Activated CD4-positive, alpha-beta memory T cell treated with anti-CD3 and anti-CD28 coated beads, Interleukin-2, amount 10 ng/mL, durations not matched to agents 7 days and 5 days (primary cell): ENCODE measurements at regions not wholly inside any gene's neighbourhood (a gene's known extent, or its start where the extent isn't known, plus 50 kb on each side); places are given as distances from the start of the nearest gene placed in this dataset.

Source experiments
- CTCF ChIA-PET: fragments of 350-600 bp; sonication (Branson Sonifier 250); formaldehyde crosslinking; loops from one replicate; lab custom pipeline; 2021; ENCODE audit warnings: antibody characterized with exemption, inconsistent platforms; lab: Charles Lee
- POLR2A ChIA-PET: fragments of 350-600 bp; sonication (Branson Sonifier 250); formaldehyde crosslinking; loops from one replicate; lab custom pipeline; 2021; ENCODE audit warnings: antibody characterized with exemption; lab: Charles Lee
- DNase-seq: peaks from one replicate; pipeline ENCODE4 v3.0.0-alpha.2; 2020
- H3K27ac Mint-ChIP-seq: one replicate; pipeline ENCODE4 v1.8.0; 2021; ENCODE audit warnings: mild to moderate bottlenecking, mixed read lengths
- H3K27me3 Mint-ChIP-seq: one replicate; pipeline ENCODE4 v1.8.0; 2021; ENCODE audit warnings: mixed read lengths
- H3K36me3 Mint-ChIP-seq: one replicate; pipeline ENCODE4 v1.8.0; 2021; ENCODE audit warnings: low read depth, mixed read lengths
- H3K4me1 Mint-ChIP-seq: one replicate; pipeline ENCODE4 v1.8.0; 2021; ENCODE audit warnings: mixed read lengths
- H3K4me3 Mint-ChIP-seq: one replicate; pipeline ENCODE4 v1.8.0; 2021; ENCODE audit warnings: mild to moderate bottlenecking, mixed read lengths
- H3K9me3 Mint-ChIP-seq: one replicate; pipeline ENCODE4 v1.8.0; 2021; ENCODE audit warnings: mixed read lengths

DNA sequence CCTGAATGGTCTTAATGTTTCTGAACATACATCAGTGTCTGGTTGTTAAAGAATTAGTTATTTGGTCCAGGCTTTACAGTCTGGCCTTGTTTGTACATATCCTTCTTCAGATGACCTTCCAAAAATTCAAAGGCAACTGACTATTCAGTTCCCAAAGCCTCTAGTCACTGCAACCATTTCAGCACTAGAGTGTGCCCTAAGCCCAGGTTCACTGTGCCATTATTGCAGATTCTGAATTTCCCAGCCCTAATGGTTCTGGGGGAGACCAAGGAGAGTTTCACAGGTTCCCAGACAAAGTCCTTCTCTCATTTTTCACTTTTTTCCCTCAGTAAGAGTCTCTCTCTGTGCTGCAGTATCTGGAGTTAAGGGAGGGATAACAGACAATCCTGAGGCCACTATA lies 235.8 kb downstream of the TRAM1L1 start:
- CTCF ChIA-PET: no interaction called here
- Mint-ChIP-seq H3K9me3 (peaks cover 7% of the 10 kb centered on the region), H3K27me3 (no peaks in the 10 kb centered on the region), H3K36me3 (no peaks in the 10 kb centered on the region), H3K27ac (no peak overlapping the region), H3K4me3 (no peak overlapping the region), H3K4me1 (no peaks in the 10 kb centered on the region)
- POLR2A ChIA-PET: no interaction called here
- no peak for DNase-seq

DNA sequence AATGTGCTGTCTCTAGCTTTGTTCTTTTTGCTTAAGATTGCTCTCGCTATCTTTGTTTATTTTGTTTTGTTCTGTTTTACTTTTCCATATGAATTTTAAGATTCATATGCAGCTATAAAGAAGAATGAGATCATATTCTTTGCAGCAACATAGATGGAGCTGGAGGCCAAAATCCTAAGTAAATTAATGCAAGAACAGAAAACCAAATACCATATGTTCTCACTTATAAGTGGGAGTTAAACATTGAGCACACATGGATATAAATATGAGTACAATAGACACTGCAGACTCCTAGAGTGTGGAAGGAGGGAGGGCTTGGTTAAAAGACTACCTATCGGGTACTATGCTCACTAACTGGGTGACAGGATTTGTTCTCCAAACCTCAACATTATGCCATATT lies 237.8 kb downstream of the TRAM1L1 start:
- POLR2A ChIA-PET: no interaction called here
- Mint-ChIP-seq H3K27me3 (no peaks in the 10 kb centered on the region), H3K27ac (no peak overlapping the region), H3K9me3 (peaks cover 6% of the 10 kb centered on the region), H3K36me3 (no peaks in the 10 kb centered on the region), H3K4me3 (no peak overlapping the region), H3K4me1 (no peaks in the 10 kb centered on the region)
- DNase-seq: no peak
- CTCF ChIA-PET: no interaction called here

DNA sequence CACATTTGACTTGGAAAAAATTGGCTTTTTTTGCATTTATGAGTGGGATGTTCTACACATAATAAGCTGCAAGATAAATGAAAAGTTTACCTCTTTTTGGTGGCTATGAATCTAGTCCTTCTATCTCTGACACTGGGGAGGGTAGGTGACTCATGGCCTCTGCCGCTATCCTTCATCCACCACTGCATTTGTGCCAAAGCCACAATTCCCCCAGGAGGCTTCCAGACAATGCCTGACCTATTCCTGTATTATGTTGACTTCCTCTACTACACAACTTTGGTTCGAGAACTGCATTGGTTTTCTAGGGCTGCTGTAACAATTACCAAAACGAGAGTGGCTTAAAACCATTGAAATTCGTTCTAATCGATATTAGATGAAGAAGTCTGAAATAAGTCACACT lies 245.6 kb downstream of the TRAM1L1 start:
- H3K4me1 Mint-ChIP-seq: no peaks in the 10 kb centered on the region
- no peak overlapping the region for H3K27ac Mint-ChIP-seq
- no peak for DNase-seq
- H3K27me3 Mint-ChIP-seq: no peaks in the 10 kb centered on the region
- H3K4me3 Mint-ChIP-seq: no peak overlapping the region
- no peaks in the 10 kb centered on the region for H3K9me3 Mint-ChIP-seq
- H3K36me3 Mint-ChIP-seq: no peaks in the 10 kb centered on the region
- ChIA-PET CTCF (no interaction called here), POLR2A (no interaction called here)

GRCh38 chr4:116838609-116839008 lies 246.8 kb downstream of the TRAM1L1 start:
- H3K27ac Mint-ChIP-seq: no peak overlapping the region
- POLR2A ChIA-PET: no interaction called here
- CTCF ChIA-PET: no interaction called here

DNA sequence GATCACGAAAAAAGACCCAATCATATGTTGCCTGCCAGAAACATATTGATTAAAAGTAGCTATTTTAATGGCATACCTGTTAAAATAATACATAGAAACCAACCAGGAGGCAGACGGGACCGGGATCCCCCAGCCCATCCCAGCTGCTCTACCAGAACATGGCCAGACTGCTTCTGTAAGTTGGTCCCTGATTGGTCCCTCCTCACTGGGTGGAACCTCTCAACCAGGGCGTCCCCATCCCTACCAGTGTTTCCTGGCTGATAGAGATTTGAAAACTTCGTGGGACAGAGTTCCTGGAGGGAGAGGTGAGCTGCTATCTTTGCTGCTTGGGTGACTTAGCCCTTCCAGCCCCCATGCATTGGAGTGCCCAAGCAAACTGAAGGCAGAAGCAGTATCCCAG lies 256.2 kb downstream of the TRAM1L1 start:
- Mint-ChIP-seq H3K27me3 (no peaks in the 10 kb centered on the region), H3K4me3 (no peak overlapping the region), H3K27ac (no peak overlapping the region), H3K9me3 (peaks cover 12% of the 10 kb centered on the region), H3K4me1 (no peaks in the 10 kb centered on the region), H3K36me3 (no peaks in the 10 kb centered on the region)
- ChIA-PET CTCF (no interaction called here), POLR2A (no interaction called here)
- DNase-seq: no peak

More at GRCh38 chr4:116838609-116839008, 246.8 kb downstream of the TRAM1L1 start:
- Mint-ChIP-seq H3K36me3 (no peaks in the 10 kb centered on the region), H3K9me3 (no peaks in the 10 kb centered on the region), H3K4me3 (no peak overlapping the region), H3K4me1 (no peaks in the 10 kb centered on the region), H3K27me3 (no peaks in the 10 kb centered on the region)
- no peak for DNase-seq

GRCh38 chr4:116824172-116824571 lies 261.2 kb downstream of the TRAM1L1 start:
- Mint-ChIP-seq H3K4me3 (no peak overlapping the region), H3K9me3 (peaks cover 12% of the 10 kb centered on the region)

GRCh38 chr4:116811730-116812129 lies 273.6 kb downstream of the TRAM1L1 start:
- H3K4me3 Mint-ChIP-seq: no peak overlapping the region
- H3K9me3 Mint-ChIP-seq: peaks cover 4% of the 10 kb centered on the region
- no peaks in the 10 kb centered on the region for H3K4me1 Mint-ChIP-seq
- CTCF ChIA-PET: no interaction called here
- no peaks in the 10 kb centered on the region for H3K36me3 Mint-ChIP-seq
- DNase-seq: no peak
- POLR2A ChIA-PET: no interaction called here
- H3K27ac Mint-ChIP-seq: no peak overlapping the region
- H3K27me3 Mint-ChIP-seq: no peaks in the 10 kb centered on the region

More at GRCh38 chr4:116824172-116824571, 261.2 kb downstream of the TRAM1L1 start:
- Mint-ChIP-seq H3K4me1 (no peaks in the 10 kb centered on the region), H3K27me3 (no peaks in the 10 kb centered on the region), H3K36me3 (no peaks in the 10 kb centered on the region), H3K27ac (no peak overlapping the region)
- CTCF ChIA-PET: no interaction called here
- DNase-seq: no peak
- POLR2A ChIA-PET: no interaction called here

- Mint-ChIP-seq H3K27me3 (no peaks in the 10 kb centered on the region), H3K36me3 (no peaks in the 10 kb centered on the region), H3K9me3 (no peaks in the 10 kb centered on the region), H3K4me1 (no peaks in the 10 kb centered on the region), H3K4me3 (no peak overlapping the region), H3K27ac (no peak overlapping the region)
- DNase-seq: no peak
- ChIA-PET POLR2A (no interaction called here), CTCF (no interaction called here)
Observed at GRCh38 chr4:116796022-116796421, 289.4 kb downstream of the TRAM1L1 start.

- no peaks in the 10 kb centered on the region for H3K27me3 Mint-ChIP-seq
- ChIA-PET CTCF (no interaction called here), POLR2A (no interaction called here)
- H3K9me3 Mint-ChIP-seq: no peaks in the 10 kb centered on the region
- no peaks in the 10 kb centered on the region for H3K36me3 Mint-ChIP-seq
- H3K27ac Mint-ChIP-seq: no peak overlapping the region
- DNase-seq: no peak
- no peaks in the 10 kb centered on the region for H3K4me1 Mint-ChIP-seq
- no peak overlapping the region for H3K4me3 Mint-ChIP-seq
Observed at GRCh38 chr4:116788723-116789122, 296.7 kb downstream of the TRAM1L1 start.

GRCh38 chr4:116755051-116755450 lies 330.3 kb downstream of the TRAM1L1 start:
- H3K36me3 Mint-ChIP-seq: no peaks in the 10 kb centered on the region
- ChIA-PET POLR2A (no interaction called here), CTCF (no interaction called here)
- no peak overlapping the region for H3K27ac Mint-ChIP-seq
- no peak overlapping the region for H3K4me3 Mint-ChIP-seq
- H3K9me3 Mint-ChIP-seq: no peaks in the 10 kb centered on the region
- no peak for DNase-seq
- H3K4me1 Mint-ChIP-seq: no peaks in the 10 kb centered on the region
- no peaks in the 10 kb centered on the region for H3K27me3 Mint-ChIP-seq

- H3K4me3 Mint-ChIP-seq: no peak overlapping the region
- no peak overlapping the region for H3K27ac Mint-ChIP-seq
- H3K9me3 Mint-ChIP-seq: no peaks in the 10 kb centered on the region
- H3K36me3 Mint-ChIP-seq: no peaks in the 10 kb centered on the region
- ChIA-PET POLR2A (no interaction called here), CTCF (no interaction called here)
- no peaks in the 10 kb centered on the region for H3K27me3 Mint-ChIP-seq
- no peak for DNase-seq
- no peaks in the 10 kb centered on the region for H3K4me1 Mint-ChIP-seq
Observed at GRCh38 chr4:116752027-116752426, 333.3 kb downstream of the TRAM1L1 start.

- POLR2A ChIA-PET: no interaction called here
- no peaks in the 10 kb centered on the region for H3K9me3 Mint-ChIP-seq
- no peak for DNase-seq
- H3K4me3 Mint-ChIP-seq: no peak overlapping the region
- CTCF ChIA-PET: no interaction called here
- H3K36me3 Mint-ChIP-seq: no peaks in the 10 kb centered on the region
- no peak overlapping the region for H3K27ac Mint-ChIP-seq
- no peaks in the 10 kb centered on the region for H3K4me1 Mint-ChIP-seq
- H3K27me3 Mint-ChIP-seq: no peaks in the 10 kb centered on the region
Observed at GRCh38 chr4:116736756-116737155, 348.6 kb downstream of the TRAM1L1 start.

DNA sequence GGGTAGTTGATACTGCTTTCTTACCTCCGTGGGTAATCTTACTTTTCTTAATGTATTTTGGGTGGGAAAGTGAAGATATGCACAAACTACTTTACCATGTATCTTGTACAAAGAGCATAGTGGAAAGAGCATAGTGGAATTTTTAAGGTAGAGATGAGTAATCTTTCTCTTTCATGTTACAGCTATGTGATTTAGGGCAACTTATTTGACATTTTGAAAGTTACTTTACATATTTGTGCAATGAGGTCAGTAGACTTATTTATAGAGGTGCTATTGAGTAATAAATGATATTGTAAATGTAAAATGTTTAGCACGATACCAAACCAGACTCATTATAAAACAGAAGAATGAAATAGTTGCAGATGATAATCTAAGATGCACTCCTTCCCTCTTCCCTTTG lies 351.2 kb downstream of the TRAM1L1 start:
- H3K27ac Mint-ChIP-seq: no peak overlapping the region
- no peaks in the 10 kb centered on the region for H3K27me3 Mint-ChIP-seq
- no peaks in the 10 kb centered on the region for H3K36me3 Mint-ChIP-seq
- no peaks in the 10 kb centered on the region for H3K4me1 Mint-ChIP-seq
- no peak for DNase-seq
- POLR2A ChIA-PET: no interaction called here
- CTCF ChIA-PET: no interaction called here
- no peaks in the 10 kb centered on the region for H3K9me3 Mint-ChIP-seq
- H3K4me3 Mint-ChIP-seq: no peak overlapping the region

DNA sequence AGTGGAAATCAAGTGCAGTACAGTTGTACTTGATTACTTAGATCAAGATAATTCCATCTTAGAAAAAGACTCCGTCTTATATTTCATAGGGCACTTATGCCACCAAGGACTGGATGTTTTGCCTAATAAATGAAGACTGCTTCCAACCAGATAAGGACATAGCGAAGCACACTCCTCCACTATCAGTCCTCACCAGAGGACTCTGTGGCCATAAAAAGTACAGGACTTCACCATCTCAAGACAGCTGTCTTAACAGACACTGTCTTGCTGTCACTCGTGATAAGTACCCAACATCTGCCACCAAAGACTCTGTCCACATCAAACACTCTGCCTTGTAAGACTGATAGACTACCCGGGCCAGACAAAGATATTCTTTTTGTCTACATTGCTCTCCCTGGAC lies 352.0 kb downstream of the TRAM1L1 start:
- no peaks in the 10 kb centered on the region for H3K27me3 Mint-ChIP-seq
- no peaks in the 10 kb centered on the region for H3K36me3 Mint-ChIP-seq
- POLR2A ChIA-PET: no interaction called here
- H3K27ac Mint-ChIP-seq: no peak overlapping the region
- no peak overlapping the region for H3K4me3 Mint-ChIP-seq
- no peak for DNase-seq
- H3K4me1 Mint-ChIP-seq: no peaks in the 10 kb centered on the region
- CTCF ChIA-PET: no interaction called here
- H3K9me3 Mint-ChIP-seq: no peaks in the 10 kb centered on the region

- Mint-ChIP-seq H3K27ac (no peak overlapping the region), H3K27me3 (no peaks in the 10 kb centered on the region), H3K36me3 (no peaks in the 10 kb centered on the region), H3K4me3 (no peak overlapping the region), H3K9me3 (peaks cover 2% of the 10 kb centered on the region), H3K4me1 (no peaks in the 10 kb centered on the region)
- ChIA-PET POLR2A (no interaction called here), CTCF (no interaction called here)
- DNase-seq: no peak
Observed at GRCh38 chr4:116726523-116726922, 358.9 kb downstream of the TRAM1L1 start.
